ENCODE measurements at regions not wholly inside any gene's neighbourhood (a gene's known extent, or its start where the extent isn't known, plus 50 kb on each side); places are given as distances from the start of the nearest gene placed in this dataset.

DNA sequence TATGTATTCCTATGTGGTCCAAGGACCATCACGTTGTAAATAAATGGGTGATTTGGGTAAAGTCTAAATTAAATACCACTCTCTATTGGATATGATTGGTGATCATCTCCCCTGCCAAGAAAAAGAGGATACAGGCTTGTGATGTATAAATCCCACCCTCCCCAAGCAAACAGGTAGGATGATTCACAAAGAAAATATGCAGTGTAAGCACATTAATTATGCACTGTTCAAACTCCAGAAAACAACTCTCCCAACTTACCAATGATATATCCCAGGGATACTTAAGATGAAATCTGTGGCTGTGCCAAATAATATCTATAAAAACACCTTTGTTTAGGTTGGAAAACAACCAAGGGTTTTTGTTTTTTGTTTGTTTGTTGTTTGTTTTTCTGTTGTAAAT, 795.9 kb downstream of the XPNPEP1 start:
- no CpG with 5 or more reads among the region's 1 CpG for WGBS, 2 experiments (ENCODE audit: extremely low coverage in 2 of 2, insufficient read length in 1 of 2)

More for the DNA sequence above, 795.9 kb downstream of the XPNPEP1 start:
- ATAC-seq (ENCODE audit: low read depth): no peak
- Histone ChIP-seq H3K14ac (replicated peaks; ENCODE audit: low read depth, low read length) (no peak overlapping the region), H3K4me2 (ENCODE audit: low read depth, low read length) (no peak overlapping the region), H3K27ac (ENCODE audit: insufficient read depth, low read length) (no peak overlapping the region), H4K20me1 (ENCODE audit: insufficient read depth, low read length) (no peaks in the 10 kb centered on the region), H2BK20ac (ENCODE audit: low read depth, low read length) (no peak overlapping the region), H3K56ac (ENCODE audit: extremely low read depth, insufficient read depth, low read length) (no peak overlapping the region), H3K9ac (ENCODE audit: low read depth, low read length) (no peak overlapping the region), H3K9me1 (ENCODE audit: insufficient read depth, low read length) (no peaks in the 10 kb centered on the region), H4K8ac (ENCODE audit: low read depth in 2 of 2, low read length in 2 of 2) (no peak overlapping the region), H3K79me1 (ENCODE audit: low read depth in 1 of 2, low read length in 2 of 2) (no peaks in the 10 kb centered on the region), H3K23ac (ENCODE audit: low read depth, low read length) (no peak overlapping the region), H3K4me1 (ENCODE audit: control insufficient read depth, insufficient read depth, low read length) (no peaks in the 10 kb centered on the region), H3K4ac (ENCODE audit: low read depth, low read length) (no peak overlapping the region), H2AFZ (replicated peaks; ENCODE audit: low read length, poor library complexity) (no peak overlapping the region), H2BK15ac (ENCODE audit: low read depth, low read length) (no peak overlapping the region), H3K18ac (ENCODE audit: low read depth, low read length) (no peak overlapping the region), H2AK9ac (replicated peaks; ENCODE audit: low read depth, low read length, poor library complexity) (no peak overlapping the region), H2BK5ac (ENCODE audit: low read depth, low read length, poor library complexity, severe bottlenecking) (no peak overlapping the region), H3K27me3 (ENCODE audit: control insufficient read depth, insufficient read depth, low read length) (no peaks in the 10 kb centered on the region), H3K9me3 (ENCODE audit: control insufficient read depth, insufficient read depth, low read length) (peaks cover 2% of the 10 kb centered on the region; the same call in 1 of the 2 replicates), H4K5ac (ENCODE audit: low read depth, low read length) (no peak overlapping the region), H4K91ac (ENCODE audit: insufficient read depth, low read depth, low read length) (no peak overlapping the region), H2BK120ac (ENCODE audit: low read depth, low read length) (no peak overlapping the region), H2AK5ac (ENCODE audit: low read depth, low read length) (no peak overlapping the region), H3K4me3 (ENCODE audit: insufficient read depth, low read depth, low read length) (no peak overlapping the region), H3K36me3 (ENCODE audit: control insufficient read depth, insufficient read depth, low read length) (no peaks in the 10 kb centered on the region)
- no TSS peak for BruUV-seq (replicated peaks)
- dilution Hi-C loops (cut with HindIII; ENCODE audit: low sequenced_read_pairs, unreplicated experiment) (no loop called here), in situ Hi-C loops (cut with MboI; ENCODE audit: low sequenced_read_pairs) (no loop called here), intact Hi-C loops (cut with micrococcal nuclease) (no loop called here)
- peak; percentile 77 for TF ChIP-seq MAFK (IDR thresholded peaks at IDR 0.05; ENCODE audit: low read depth, low read length)
- TF ChIP-seq MAZ (IDR thresholded peaks at IDR 0.05; ENCODE audit: borderline replicate concordance, low read depth, low read length): no peak
- ChIA-PET POLR2A (ENCODE audit: unreplicated experiment) (no interaction called here), CTCF (no interaction called here)
- no peak for DNase-seq

Measured in IMR-90 (cell line).